Non-pigmented ciliary epithelial cell (primary cell): ENCODE measurements at regions not wholly inside any gene's neighbourhood (a gene's known extent, or its start where the extent isn't known, plus 50 kb on each side); places are given as distances from the start of the nearest gene placed in this dataset.

Experiments
- DNase-seq: peaks from one replicate; pipeline ENCODE4 v3.0.0-alpha.2; 2010; ENCODE audit warnings: low read depth

DNA sequence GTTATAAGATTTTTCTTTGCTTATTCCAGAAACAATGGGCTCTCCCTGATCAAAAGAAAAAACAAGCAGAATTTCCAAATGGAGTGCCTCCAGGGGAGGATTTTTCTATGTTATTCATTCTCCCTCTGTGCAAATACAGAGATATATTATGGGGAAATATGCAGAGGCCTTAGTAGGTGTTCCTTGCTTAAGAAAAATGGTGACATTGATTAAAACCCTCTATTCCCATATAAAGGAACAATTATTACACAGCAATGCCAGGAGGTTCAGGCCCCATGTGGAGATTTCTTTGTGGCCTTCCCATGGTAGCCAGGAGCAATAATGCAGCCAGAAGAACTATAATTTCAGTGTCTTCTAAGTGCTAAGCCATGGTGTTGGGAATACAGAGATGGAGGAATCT is 255.9 kb upstream of the CXCR4 start:
- no peak for DNase-seq

DNA sequence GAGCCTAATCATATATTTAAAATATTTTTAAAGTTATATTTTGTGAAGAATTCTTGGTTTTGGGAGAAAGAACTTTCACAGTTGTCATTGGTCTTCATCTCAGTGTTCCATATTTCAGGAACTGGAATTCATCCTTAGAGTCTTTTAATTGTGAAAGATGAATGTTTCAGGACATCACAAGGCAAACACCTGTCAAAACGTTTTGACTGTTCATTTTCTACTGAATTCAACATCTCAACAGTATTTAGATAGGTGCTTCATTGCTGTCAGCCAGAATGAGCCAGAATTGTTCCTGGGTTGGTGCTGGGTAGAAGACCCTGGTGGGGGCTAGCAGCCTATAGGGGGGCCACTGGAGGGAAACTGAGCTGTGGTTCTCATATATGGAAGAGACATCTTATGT is 255.1 kb upstream of the CXCR4 start:
- no peak for DNase-seq

DNA sequence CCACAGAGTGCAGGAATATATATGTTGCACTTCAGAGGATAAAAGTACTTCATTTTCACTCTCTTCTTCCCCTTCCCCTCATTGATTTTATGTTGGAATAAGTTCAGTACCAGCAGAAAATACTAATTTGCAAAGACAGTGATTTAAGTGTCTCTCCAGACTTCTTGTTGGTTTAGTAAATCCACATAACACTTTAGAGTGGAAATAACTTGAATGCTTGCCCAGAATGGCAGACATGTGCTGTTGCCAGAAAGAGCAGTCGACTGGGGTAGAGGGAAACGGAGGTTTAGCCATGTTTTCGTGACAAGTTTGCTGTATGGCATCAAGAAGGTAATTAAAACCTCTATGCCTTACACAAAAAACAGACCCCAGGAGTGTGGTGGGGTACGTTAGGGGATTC is 246.0 kb upstream of the CXCR4 start:
- DNase-seq, result no peak

DNA sequence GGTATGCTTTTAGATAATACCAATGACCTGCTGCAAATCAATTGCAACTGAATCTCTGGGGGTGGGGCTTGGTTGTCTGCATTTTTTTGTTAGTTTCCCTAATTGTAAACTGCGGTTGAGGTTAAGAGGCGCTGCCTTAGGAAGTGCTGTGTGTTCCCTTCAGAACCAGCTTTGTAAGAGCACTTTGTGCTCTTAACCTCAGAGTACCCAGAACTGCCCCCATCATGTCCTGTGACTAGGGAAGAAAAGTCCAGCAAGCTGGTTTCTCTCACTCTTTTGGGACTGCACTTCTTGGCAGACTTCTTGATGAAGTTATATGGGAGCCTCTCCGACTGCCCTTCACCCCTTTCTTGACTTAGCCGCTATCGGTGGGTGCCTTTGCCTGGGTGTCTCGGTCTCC is 245.5 kb upstream of the CXCR4 start:
- DNase-seq, result no peak

DNA sequence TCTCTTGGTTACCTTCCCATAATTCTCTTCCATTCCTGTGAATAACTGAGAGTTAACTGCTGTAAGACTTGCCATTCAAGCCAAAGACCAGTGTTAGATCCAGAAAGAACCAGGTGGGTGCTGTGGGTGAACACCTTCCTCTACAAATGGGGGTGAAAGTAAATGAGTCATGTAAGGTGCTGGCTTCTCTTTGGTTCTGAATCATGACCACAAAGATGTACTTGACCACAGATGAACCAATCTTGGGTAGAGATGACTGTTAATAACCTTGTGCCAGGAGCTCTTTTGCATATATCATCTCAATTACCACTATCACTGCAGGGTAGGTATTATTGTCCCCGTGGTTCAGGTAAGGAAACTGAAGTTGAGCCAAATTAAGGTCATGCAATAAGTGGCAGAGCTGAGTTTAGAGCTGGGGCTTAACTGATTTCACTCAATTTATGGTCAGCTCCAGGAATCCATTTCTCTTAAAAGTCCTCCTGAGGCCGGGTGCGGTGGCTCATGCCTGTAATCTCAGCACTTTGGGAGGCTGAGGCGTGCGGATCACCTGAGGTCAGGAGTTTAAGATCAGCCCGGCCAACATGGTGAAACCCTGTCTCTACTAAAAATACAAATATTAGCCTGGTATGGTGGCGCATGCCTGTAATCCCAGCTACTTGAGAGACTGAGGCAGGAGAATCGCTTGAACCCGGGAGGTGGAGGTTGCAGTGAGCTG is 244.9 kb upstream of the CXCR4 start:
- no peak for DNase-seq

DNA sequence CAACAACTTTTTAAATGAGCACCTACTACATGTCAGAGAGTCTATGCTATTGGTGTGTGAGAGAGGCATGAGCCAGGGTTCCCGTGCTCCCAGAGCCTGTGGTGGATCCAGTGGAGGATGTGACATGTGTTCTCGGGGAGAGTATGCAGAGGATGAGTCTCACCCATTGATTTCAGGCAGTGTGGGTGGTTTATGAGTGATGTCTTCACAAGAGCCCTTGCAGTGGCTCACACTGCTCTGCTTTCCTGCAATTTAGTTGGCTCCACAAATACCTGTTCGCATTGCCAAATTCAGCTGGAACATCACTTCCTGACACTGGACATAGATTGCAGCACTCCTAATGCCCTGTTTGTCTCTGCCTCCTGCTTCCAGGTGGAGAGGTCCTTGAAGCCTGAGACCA is 243.6 kb upstream of the CXCR4 start:
- DNase-seq, result no peak

DNA sequence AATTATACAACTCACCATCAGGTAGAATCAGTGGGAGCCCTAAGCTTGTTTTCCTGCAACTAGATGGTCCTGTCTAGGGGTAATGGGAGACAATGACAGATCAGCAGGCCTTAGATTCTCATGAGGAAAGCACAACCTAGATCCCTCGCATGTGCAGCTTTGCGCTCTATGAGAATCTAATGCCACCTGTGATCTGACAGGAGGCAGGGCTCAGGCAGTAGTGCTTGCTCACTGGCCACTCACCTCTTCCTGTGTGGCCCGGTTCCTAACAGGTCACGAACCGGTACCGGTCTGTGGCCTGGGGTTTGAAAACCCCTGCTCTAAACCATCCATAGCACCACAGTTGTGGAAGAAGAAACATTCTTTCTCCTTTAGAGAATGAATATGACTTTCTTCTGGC is 242.8 kb upstream of the CXCR4 start:
- DNase-seq, result no peak

DNA sequence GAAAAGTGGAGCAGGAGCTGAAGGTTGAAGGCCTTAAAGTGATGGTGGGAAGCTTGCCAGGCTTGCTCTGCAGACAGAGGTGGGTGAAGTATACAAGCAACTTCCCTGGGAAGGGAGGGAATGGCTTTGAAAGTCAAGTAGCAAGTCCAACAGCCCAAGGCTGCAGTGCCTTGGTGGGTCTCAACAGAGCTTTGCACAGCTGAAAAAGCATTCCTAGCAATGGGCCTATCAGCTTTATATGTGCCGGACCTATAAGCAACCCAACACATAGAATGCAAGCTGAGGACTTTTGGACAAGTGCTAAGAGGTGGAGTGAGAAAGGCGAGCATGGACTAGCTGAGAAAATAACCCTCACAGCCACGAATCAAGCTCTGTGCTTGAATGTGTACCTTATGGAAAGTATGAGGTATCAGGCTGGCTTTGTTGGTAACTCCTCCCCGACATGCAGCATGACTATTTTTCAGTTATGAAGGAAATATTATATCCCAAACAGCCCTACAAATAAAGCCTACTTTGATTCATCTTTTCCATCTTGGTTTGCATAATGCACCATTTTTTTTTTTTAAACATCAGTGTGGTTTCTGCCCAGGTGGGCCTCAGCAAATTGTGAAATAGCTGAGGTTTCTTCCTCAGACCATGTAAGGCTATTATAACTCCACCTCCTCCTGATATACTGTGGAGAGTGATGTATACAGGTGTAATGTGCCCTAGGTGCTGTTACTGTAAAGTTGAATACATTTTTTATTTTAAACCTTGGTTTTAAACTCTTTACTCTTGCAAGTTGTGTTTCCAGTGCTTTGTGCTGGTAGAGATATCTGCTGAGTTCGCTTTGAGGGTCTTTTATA is 241.4 kb upstream of the CXCR4 start:
- no peak for DNase-seq

DNA sequence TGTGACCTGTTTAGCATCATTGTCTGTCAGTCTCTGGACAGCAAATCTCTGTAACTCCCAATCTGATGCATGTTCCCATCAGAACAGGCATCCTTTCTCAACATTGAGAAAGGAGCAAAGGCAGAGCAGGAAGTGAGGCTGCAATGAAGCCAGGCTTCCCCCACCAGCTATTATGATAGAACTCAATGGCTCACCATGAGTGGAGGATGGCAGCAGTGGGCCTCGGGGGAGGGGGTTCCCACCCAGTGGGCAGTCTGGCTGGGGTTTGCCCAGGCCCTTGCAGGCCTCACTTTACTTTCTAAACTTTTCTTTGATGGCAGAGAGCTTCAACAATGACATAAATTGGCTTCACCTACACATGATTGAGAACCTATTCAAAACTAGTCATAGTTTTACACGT is 240.6 kb upstream of the CXCR4 start:
- no peak for DNase-seq

DNA sequence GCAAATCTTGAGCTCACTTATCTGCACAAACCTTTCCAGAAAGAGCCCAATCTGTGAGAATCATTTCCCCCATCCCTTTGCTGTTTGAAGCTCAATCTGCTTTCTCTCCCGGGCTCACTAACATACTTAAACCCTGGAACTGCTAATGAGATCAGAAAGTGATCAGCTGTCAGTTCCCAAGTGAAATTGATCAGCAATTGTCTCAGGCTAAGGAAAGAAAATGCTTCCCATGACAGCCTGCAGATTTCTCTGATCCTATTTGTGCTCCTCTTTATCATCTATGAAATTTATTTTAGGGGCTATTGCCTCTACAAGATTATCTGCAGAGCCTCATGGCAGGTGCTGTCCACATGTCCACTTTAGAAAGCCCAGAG is 239.0 kb upstream of the CXCR4 start:
- no peak for DNase-seq

DNA sequence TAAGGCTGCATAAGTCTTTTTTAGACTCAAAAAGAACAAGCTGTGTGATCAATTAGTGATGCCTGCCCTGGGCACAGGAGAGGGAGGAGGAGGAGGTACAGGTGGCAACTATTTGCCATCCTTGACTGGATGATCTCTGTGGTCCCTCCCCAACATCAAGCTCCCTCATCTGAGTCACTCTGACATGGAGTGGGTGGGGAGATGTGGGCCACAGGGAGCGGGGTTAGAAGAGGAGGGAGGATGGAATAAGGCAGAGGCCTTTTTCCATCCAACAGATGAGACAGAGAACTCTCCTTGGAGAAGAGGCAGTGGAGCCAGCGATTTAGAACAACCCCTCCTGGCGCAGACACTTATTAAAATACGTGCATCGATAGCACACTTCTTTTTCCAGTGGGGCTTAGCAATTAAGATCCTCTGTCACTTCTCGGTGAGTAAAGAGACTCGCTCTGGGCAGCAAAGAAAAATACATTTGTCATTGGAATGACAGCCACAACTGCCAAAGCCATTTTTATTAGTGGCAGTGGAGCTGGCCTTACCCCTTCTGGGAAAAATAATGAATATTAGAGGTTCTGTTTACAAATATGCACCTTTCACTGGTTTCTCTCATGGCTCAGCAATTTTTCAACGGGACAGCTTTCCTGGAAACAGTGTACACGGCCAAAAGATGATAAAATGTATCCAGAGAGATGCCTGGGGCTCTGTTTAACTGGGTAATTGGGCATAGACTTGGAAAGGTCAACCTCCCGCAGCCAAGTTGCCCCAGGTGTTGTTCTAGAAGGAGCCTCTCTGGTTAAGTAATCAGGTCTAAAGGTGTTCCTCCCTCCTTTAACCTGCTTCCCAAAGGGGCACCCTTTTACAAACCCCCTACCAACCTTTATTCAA is 238.4 kb upstream of the CXCR4 start:
- no peak for DNase-seq

DNA sequence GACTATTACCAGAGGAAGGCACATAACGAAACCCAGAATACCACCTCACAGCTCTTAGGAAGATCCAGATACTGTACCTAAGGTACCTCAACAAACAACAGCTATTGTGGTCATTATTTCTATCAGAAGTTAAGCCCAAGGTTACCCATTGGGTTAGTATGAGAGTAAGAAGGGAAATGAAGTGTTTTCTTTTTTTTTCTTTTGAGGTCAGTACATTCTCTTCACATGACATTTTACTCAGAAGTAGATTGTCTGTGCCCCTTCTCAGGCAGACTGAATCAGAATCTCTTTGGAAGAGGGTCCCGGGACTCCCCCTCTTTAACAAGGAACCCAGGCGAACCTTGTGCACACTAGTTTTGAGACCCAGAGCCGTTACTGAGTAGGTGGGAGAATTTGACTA is 233.7 kb upstream of the CXCR4 start:
- no peak for DNase-seq

DNA sequence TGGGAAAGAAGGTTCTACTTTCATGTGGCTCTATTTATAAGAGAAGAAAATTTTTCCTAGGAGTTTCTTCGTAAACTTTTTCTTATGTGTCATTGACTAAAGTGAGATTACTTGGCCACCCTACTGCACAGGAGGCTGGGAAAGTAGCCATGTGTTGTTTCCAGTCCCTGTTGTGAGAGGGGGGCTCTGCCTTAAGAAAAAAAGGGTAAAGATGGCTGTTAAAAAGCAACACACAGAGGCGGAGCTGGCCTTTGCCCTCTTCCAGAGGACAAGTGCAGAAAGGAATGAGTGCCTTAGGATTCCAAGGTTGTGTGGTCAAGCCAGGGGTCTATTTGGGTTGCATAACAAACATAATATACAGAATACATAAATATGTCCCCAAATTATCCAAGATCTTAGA is 230.0 kb upstream of the CXCR4 start:
- no peak for DNase-seq

DNA sequence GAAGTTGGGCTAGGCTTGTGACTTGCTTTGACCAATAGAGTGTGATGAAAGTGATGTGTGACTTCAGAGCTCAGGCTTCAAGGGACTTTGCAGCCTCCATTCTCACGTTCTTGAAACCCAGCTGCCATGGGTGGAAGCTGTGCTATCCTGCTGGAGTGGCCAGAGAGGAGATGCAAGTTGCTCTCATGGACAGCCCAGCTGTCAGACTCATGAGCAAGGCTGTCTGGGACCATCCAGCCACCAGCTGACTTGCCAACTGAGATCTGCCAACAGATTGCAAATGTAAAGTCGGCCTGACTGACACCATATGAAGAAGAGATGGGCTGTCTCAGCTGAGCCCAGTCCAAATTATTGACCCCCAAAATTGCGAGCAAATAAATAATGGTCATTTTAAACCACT is 226.4 kb upstream of the CXCR4 start:
- DNase-seq, result no peak

DNA sequence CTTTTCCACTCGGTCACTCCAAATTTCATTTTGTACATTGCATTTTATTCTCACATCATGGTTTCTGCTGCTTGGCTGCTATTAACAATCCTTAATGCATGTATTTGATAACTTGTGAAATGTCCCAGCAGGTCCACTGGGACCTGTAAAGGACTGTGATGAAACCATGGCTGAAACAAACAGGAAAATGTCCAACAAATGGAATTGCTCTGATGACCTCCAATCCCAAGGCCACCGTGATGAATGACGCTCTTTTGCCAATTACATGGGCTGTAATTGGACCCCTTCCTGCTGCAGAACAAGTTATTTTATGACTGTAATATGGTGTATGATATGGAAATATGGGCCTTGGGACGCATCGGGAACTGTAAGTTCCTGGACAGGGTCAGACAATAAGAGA is 224.2 kb upstream of the CXCR4 start:
- no peak for DNase-seq

DNA sequence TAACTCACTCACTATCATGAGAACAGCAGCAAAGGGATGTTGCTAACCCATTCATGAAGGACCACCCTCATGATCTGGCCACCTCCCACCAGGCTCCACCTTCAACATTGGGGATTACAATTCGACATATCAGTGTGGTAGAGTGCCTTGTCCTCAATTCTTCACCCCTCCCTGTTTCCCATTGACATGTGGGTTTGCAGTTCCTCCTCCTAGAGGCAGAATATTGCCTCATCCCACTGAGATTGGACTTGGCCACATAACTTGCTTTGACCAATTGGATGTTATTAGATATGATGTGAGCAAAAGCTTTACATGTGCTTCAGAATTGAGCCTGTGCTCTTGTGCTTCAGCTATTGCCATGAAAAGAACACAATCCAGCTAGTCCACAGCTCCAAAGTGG is 217.0 kb upstream of the CXCR4 start:
- DNase-seq, result no peak

DNA sequence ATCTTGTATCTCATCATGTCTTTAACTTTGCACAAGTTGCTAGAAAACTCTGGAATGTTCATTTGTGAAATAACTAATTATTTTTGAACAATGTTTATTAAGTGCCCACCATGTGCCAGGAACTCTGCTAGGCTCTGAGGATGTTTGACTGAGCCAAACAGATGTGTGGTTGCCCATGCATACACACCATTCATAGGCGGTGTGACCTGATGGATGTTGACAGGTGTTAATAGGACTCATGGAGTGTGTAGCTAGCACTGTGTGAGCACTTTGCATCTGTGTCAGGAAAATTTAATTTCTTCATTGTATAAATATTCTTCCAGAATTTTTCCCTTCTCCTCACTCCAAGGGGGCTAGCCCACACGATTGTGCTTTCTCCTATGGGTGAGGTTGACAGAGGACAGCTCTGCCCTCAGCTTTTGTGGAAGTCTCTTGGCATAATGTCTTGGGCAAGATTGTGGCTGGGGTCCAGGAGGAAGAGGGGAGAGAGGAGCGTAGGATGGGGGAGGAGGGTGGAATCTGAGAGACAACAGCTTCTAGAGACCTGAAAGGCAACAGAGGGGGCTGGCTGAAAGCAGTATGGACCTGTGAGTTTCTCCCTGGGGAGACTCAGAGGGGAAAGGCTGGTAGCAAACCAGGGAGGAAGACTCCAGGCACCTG is 214.6 kb upstream of the CXCR4 start:
- DNase-seq, result no peak

DNA sequence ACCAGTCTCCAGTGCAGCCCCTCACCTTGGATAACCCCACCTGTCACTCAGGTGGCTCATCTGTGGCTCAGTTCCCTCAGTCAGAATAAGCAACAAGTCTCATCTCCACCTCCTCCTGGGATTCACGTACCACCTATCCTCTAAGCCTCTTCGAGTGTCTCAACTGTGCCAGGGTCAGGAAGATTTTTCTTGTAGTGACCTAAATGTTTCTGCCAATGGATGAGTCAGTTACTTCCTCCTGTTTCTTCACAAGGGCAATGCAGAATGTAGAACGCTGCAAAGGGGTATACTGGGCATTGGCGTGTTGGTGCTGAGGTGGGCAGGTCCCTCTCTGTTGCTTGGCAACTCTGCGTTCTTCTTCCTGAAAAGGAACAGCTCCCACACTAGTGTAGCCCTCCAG is 213.3 kb upstream of the CXCR4 start:
- DNase-seq, result no peak

DNA sequence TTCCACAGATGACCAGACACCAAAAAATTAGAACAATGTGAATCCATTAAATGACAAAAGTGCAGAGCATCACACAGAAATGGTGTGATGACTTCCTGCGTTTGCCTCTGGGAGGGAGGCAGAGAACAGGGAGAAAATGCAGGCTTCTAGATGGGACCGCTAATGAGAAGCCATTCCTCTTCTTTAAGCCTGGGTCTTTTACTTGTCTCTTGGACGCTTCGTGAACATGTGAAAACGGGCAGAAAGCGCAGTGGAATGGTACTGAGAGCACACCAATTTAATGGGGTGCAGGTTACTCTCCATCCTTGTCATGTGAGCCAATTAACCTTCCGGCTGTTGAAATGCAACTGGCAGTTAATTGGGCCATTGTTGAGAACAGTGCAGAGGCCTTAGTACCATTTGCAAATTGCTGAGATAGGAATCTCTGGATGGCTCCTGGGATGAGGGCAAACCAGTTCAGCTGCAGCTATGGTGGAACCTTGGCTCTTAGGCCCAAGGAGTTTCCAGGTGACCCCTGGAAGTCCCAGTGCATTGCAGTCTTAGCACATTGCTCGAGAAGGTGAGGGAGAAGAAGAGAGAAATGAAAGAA is 210.4 kb upstream of the CXCR4 start:
- DNase-seq, result no peak

DNA sequence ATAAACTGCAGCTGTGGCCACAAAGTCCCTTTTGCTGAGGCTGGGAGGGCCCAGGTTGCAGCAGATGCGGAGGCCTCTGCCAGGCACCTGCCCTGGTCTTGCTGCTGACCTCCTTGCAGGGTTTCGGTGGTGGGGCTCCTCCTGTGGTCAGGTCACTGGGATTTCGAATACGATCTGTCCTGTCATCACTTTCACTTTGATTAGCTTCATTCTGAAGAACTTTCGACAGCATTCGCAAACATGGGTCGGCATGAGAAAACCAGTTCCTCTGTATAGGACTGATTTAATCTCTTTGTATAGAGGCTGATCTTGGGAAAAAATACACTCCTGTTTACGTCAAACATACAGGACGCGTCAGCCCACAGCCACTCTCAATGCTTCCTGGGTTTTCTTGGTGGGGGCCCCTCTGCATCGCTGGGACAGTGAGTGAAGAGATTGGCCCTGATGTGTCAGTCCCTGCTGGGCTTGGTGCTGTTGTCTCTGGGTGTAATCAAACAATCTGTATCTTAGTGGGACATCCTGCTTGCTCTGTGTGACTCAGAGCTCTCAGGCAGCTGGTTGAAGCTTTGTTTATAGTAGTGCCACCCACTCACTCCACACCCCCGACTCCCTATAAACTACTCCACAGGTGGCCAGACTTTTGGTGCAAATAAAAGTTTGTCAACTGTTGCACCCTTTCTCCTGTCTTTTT is 209.4 kb upstream of the CXCR4 start:
- DNase-seq, result peak; percentile 23

DNA sequence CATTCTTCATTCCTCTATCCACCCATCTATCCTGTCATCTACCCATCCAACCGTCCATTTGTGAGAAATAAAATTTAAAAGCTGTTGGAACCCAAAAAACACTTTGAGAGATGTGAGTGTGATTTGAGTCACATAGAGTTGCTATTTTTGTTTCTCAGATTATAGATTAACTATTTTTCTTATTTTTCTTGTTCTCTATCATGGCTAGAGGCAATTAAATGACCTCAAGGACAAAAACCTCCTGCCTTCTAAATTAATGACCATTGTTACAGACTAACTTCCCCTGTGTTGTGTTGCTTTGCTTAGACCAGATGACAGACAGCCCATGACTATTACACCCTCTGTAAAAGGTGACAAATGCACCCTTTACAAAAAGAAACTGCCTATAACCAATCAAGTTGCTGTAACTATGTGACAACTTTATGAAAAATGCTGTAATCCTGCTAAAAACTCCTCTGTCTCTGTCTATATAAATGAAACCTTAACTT is 207.9 kb upstream of the CXCR4 start:
- no peak for DNase-seq
